ENCODE measurements at regions not wholly inside any gene's neighbourhood (a gene's known extent, or its start where the extent isn't known, plus 50 kb on each side); places are given as distances from the start of the nearest gene placed in this dataset.
"Not testable (repeated sequence)": the region's sequence is repeated elsewhere in the genome, so short reads cannot be mapped to it uniquely, and the experiment has no call there.

DNA sequence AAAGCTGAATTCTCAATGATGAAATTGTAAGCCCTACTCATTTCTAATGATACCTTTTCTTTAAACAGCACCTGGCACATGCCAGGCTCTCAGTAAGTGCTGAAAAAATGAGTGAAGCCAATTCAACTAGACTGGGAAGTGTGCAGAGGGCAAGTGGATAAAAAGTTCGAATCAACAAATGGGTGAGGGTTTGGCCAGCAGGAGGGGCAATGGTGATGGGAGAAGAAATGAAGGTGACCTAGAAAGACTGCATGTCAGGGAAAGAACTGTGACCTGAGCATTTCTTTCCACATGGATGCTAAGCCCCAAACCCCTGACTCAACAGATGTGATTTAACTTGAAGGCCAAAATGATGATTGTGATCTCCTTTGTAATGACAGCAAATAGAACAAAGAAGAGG is 54.6 kb downstream of the DKK1 start:
- no peak for DNase-seq

DNA sequence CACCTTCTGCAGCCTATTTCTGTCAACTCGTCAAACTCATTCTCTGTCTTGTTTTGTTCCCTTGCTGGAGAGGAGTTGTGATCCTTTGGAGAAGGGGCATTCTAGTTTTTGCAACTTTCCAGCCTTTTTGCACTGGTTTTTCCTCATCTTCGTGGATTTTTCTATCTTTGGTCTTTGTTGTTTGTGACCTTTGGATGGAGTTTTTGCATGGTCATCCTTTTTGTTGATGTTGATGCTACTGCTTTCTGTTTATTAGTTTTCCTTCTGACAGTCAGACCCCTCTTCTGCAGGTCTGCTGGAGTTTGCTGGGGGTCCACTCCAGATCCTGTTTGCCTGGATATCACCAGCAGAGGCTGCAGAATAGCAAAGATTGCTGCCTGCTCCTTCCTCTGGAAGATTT is 60.1 kb downstream of the DKK1 start:
- DNase-seq: not testable (repeated sequence)

DNA sequence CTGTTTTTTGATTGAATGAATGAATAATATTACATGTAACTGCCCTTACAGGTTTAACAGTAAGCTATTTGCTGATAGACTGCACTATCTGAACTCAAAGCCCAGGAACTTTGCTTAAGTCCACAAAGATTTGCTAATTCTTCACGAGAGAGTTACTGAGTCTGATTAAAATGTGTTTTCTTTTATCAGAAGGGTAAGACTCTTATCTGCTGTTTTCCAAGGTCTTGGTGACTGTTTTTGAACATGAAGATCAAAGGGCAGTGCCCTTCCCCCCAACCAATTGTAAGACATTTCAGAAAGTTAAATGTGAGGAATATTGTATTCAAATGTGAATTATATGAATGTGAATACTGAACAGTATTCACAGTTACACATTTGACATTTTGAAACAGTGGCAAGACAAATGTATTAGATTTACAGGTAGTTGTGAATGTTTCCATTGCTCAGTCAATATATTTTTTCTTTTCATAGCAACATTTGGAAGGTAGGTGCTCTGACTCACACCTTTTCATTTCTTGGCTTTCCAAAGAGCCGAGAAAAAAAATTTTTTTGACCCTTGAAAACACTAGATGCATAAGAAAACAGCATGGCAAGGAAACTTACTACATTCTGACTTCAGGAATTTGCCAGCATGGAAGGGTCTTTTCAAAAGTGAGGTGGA is 62.7 kb downstream of the DKK1 start:
- DNase-seq: no peak

DNA sequence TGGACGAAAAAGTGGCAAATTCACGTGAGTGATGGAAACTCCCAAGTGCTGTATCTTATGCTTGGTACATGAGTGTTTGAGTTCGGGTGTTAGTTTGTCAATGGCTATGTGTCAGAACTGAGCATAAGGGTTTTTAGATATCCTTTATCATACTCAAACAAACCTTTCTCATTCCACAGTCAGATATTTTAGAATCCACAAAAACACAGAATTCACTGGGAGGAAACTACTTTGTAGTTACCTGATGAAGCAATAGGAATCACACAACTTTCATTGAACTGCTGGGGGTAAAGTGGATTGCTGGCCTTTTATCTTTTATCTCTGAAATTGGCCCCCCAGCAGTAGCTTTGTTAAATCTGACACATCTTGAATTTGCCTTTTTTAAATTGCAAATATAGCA is 64.0 kb downstream of the DKK1 start:
- DNase-seq: no peak

DNA sequence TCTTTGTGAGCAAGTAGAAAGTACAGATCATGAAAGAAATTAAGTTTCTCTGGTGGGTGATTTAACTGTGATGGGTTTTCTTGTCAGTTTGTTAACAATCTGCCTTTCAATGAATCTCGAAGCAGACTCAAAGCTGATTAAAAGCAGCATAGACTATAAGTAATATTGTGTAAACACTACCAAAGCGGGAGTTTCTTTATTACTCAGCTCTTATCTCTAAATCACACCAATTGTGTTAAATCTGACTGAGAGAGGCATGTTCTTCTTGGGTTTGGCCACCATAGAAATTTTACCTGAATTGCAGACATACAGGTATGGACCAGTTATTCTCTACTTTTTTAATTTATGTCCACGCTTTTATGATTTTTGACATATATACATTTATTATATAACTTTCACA is 65.2 kb downstream of the DKK1 start:
- no peak for DNase-seq

DNA sequence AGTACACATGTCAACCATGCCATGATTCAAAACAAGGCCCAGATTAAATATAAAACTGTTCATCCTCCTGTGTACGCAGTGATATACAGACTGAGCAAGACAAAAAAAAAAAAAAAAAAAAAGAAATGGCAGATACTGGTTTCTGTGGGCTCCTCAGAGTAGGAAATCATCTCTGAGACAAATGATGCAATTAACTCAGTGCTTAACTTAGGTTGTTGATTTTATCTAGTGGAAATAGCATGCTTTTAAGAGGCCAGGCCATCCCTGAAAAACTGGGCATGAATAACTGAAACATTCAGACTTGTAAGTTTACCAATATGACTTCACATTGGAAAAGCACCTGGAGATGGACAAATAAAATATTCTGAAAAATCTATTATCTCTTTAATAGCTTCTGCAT is 69.0 kb downstream of the DKK1 start:
- no peak for DNase-seq

DNA sequence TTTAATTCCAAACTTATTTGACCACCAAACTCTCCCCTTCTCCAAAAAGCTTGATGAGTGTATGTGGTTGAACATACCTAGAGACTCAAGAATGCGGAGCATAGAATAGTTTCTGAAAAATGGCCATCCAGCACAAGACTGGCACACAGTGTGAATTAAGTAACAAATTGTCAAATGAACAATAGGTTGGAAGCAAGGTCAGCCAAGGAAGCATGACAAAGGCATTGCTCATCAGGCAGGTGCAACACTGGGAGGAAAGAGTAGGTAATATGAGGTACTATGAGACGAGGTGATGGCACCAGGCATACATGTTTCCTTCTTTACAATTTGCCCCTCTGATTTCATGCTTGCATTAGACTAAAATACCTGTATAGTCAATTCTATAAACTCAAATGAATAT is 73.7 kb downstream of the DKK1 start:
- no peak for DNase-seq

DNA sequence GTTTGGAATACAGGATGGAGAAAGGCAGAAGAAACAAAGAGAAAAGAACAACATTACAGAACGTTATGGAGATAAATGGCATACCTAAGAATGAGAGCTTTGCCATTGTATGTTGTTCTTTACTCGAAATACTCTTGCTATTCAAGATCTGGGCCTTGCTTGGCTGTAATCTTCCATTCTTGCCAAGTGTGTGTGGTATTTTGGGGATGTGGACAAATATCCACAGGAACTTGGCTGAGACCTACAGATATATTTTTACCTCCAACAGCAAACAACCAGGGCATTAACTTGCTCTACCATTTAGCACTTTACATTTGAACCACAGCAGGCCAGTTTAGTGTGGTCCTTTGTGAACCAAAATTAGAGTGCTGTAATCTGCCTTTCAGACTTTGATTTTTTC is 76.3 kb downstream of the DKK1 start:
- DNase-seq: no peak

DNA sequence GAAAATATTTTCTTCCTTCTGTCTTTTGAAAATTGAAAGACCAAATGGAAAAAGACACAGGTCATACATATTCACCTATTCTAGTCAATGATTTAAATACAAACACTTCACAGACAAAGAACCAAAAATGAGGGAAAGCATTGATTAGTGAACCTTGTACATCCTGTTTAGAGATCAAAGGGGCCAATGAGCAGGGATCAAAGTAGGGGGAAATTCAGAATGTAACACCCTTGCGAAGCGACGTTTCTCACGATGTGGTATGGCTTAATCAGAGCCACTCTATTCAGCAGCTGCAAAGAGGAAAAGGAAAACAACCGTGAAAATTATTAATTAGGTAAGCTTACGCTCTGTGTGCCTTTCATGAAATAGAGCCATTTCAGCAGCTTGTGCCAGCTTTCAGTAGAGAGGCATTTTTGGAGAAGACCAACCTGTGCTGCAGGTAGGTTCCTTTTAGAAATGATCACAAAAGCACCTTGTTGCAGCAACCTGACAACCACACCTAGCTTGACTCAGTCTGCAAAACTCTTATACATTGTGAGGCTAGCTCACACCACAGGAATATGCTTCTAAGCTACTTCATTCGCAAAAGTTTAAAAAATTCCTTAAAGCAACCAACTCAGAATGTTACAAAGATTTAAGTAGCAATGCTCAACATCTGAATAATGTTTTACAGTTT is 78.0 kb downstream of the DKK1 start:
- no peak for DNase-seq

DNA sequence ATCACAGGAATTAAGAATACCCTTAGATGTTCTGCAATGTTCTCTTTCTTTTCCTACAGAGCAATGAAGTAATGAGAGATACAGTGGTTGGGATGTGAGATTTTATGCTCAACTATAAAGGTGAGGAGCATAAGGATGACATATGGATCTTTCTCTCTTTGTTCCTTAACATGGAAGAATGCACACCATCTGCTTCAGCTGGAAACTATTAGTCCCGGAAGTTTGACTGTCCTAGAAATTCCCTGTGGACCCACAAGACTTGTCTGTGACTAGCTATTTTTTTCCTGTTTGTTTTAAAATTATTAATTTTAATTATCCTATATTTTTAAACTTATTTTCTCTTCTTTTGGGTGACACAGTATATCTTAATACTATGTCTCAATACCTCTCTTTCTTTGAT is 80.2 kb downstream of the DKK1 start:
- DNase-seq: no peak

DNA sequence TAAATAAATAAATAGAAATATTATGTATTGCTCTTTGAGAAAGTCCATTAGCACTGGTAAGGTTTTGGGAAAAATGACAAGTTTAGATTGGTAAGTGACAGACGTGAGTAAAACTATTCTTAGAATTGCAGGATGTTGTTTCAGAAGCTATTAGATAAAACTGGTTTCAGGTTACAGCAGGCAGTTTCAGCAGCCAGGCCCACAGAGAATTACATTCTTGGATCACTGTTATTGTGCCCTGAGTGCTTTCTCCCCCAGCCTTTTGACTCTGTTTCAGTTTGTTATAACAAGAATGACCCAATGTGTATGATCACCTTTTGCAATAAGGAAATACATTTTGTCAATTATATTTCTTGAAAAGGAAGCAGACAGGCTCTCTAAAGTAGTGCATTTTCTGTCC is 86.5 kb downstream of the DKK1 start:
- no peak for DNase-seq

DNA sequence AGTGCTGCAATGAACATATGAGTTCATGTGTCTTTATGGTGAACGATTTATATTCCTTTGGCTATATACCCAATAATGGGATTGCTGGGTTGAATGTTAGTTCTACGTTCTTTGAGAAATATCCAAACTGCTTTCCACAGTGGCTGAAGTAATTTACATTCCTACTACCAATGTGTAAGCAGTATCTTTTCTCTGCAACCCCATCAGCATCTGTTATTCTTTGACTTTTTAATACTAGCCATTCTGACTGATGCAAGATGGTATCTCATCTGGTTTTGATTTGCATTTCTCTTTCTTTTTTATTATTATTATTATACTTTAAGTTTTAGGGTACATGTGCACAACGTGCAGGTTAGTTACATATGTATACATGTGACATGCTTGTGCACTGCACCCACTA is 89.7 kb downstream of the DKK1 start:
- DNase-seq: not testable (repeated sequence)

DNA sequence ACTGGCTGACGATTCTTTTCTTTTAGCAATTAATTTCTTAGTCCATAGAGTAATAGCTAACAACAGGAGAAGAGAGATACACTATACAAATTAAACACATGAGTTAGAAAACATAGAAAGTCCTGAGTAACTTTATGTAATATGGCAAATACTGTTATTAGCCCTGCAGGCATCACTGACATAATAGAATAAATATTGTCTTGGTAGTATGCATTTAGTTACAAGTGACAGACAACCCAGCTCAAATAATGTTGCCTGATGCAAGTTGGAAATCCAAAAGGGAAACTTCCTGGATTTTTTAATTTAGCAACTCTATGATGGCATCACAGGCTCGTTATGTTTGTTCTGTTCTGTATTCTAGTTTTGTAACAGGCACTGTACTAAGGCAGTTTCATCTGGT is 95.1 kb downstream of the DKK1 start:
- DNase-seq: no peak

DNA sequence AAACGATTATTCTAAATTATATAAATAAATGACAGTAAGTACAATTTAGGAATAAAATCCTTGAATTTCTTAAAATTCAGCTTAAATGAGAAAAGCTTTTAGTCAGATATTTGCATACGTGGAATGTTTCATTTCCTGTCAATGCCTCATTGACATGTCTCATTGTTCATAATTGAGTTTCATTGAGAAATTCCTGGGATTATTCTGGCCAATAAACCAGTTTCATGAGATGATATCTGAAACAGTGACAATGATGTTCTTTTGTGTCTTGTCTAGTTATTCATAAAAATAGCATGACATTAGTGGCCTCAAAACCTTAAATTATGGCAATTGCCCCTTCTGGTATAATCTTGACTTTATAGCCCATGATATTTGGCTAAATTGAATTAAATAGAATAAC is 95.8 kb downstream of the DKK1 start:
- DNase-seq: no peak

DNA sequence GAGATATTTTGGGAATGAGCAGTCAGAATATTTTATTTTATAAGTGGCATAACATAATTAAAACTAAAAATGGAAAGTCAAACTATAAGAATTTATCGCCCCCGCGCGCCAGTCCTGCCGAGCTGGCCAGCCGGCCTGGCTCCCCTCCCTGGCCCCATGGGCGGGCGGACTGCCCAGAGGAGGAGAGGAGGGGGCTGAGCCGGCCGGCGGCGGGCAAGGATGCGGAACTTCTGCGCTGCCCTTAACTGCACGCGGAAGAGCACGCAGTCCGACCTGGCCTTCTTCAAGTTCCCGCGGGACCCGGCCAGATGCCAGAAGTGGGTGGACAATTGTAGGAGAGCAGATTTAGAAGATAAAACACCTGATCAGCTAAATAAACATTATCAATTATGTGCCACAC is 96.8 kb downstream of the DKK1 start:
- no peak for DNase-seq

DNA sequence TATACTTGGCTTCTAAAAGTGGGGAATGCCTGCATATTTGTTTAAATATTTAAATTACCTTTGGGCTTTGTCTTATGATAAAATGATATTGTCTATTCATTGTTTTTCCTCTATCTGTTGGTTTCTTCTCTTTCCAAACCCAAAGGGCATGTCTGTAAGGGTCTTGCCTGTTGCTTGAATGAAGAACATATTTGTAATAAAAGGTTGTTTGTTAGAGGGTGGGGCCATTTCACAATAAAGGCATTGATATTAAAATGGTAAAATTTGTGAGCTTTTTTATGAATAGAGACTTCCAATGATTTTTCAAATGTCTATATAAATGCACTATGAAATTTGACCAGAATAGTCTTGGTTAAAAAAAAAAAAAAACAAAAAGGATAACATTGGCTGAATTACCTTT is 105.2 kb downstream of the DKK1 start:
- no peak for DNase-seq

DNA sequence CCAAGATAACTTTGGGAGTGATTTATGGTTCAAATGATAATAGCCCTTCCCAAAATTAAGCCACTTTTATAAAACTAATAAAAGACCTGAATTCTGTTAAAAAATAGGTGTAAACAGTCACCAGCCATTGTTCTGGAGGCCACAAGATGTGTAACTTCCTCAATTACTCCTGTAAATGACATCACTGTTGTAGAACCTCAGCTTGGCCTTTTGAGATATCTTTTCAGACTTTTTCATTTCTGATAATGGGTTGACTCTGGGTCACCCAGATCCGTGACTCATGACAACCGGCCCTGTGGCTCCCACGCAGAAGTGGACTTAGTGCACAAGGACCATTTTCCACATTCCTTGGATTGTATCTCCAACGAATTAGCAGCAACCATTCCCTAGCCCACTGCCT is 106.6 kb downstream of the DKK1 start:
- no peak for DNase-seq

DNA sequence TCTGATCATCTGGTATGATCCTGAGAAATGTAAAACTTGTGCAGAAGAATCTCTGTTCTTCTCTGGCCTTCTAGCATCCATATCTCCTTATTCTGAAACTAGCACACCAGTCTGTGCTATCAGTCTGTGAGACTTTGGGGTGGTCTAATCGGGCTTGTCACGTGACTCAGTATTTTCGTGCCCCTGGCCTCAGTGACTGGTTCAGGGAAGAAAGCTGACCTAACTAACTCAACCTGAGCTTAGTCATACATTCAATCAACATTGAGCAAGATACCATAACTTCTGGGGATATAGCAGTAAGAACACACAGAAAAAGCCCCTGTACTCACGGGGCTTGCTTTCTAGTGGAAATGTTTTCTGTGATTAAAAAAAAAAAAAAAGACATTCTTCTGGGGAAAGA is 109.3 kb downstream of the DKK1 start:
- DNase-seq: no peak

DNA sequence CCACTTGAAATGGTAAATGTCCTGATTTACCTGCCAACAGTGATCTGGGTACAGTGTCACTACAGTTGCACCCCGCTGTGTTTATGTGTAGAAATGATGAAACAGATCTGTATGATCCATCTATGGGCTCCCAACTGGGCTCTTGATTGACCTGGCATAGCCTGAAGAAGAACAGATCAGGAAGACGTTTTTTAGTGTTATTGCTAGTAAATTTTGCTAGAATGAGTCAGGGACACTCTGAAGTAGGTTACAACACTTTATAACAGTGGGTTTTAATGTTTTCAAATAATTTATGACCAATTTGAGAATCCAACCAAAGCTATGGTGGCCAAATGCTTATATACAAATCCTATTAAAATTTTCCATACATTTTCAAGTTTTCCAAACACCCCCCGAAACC is 110.3 kb downstream of the DKK1 start:
- DNase-seq: no peak

DNA sequence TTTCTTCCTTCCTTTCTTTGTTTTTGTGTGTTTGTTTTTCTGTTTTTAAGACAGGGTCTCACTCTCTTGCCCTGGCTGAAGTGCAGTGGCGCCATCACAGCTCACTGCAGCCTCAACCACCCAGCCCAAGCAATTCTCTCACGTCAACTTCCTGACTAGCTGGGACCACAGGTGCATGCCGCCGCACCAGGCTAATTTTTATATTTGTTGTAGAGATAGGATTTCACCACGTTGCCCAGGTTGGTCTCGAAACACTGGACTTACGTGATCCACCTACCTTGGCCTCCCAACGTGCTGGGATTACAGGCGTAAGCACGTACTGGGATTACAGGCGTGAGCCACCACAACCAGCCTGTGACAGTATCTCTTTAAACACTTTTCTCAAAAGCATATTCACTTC is 120.7 kb downstream of the DKK1 start:
- DNase-seq: no peak

DNA sequence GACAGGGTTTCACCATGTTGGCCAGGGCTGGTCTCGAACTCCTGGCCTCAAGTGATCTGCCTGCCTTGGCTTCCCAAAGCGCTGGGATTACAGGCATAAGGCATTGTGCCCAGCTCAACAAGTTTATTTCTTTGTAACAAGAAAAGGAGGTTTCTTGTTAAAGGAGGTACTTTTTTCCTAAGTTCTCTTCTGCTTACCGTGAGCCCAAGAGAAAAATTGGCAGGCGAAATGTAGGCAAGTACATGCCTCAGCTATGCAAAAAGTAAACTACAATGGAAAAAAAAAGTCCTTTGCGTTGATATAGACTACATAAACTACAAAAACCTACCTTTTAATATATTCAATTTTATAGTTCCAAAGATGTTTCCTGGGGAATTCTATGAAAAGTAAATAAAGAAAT is 122.6 kb downstream of the DKK1 start:
- DNase-seq: no peak

DNA sequence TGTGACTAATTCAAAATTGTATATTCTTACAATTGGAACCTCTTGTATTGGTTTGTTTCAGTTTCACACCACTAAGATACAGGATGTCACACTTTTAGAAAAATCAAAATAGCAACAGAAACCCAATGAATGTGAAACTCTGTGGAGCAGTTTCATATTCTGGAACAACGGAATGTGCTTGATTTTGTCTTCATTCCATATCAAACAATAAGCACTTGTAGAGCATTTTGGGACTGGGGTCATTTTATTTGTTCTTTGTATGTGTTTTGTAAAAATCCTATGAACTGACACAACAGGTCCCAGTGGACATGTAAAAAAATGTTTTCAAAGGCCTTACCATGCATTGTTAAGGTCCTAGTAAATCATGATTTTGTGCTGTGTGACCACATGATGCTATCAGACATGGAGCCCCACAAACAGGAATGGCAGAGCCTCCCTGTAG is 123.1 kb downstream of the DKK1 start:
- no peak for DNase-seq

DNA sequence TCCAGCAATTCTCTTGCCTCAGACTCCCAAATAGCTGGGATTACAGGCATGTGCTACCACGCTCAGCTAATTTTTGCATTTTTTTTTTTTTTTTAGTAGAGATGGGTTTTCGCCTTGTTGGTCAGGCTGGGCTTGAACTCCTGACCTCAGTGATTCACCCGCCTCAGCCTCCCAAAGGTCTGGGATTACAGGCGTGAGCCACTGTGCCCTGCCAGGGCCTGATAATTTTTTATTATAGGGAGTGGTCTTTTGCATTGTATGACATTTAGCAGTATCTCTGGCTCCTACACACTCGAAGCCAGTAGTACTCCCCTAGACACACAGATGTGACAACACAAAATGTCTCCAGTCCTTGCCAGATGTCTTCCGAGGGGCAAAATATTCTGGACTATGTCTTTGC is 124.0 kb downstream of the DKK1 start:
- no peak for DNase-seq

DNA sequence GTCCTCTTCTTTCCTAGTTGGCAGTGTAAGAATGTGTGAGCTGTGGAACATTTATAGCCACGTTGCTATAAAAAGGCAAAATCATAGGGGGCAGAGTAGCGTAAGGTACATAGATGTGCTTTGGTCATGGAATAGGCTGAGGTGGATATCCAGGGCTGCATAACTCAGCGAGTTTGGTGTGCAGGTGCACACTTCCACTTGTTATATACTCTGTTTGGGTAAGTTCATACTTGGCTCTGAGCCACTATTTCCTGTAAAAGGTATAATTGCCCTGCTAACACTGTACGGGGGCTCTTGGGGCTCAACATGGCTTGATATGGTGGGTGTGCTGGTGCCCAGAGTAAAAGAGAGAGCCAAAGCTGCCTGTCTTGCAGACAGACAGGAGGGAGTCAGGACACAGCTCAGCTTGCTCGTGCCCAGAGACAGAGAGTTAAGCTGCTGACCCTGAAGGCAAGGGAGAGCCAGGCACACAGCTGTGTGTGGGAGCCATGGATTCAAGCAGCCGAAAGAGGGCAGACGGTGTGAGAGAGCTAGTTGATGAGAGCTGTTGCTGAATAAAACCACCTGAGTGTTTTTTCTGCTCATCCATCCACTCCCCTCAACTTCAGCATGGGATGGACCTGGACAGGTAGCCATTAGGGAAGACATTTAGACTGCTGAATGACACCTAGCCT is 126.7 kb downstream of the DKK1 start:
- no peak for DNase-seq

DNA sequence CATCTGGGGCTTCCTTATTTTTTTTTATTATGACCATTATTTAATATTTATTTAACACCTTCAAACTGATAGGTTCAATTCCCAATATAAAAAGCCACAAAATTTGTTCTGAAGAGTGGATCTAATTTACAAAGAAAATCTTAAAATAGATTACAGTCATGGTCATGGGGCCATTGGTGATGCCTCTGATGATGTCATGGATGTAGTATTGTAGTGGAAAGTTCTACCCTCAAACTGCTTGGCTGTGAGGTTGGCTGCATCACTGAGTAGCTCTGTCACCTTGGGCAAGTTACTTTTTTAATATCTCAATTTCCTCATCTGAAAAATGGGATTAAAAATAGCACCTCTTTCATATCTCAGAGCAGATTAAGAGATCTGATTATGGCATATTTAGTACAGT is 128.5 kb downstream of the DKK1 start:
- no peak for DNase-seq

Data from hematopoietic multipotent progenitor cell treated with erythropoietin and hydrocortisone succinate and interleukin-3 and kit ligand, for 8 days (in vitro differentiated cells).